GM10266 (cell line): ENCODE measurements at regions not wholly inside any gene's neighbourhood (a gene's known extent, or its start where the extent isn't known, plus 50 kb on each side); places are given as distances from the start of the nearest gene placed in this dataset.

Experiments
- DNase-seq: peaks from one replicate; pipeline ENCODE4 v3.0.0; 2012; ENCODE audit errors: extremely low spot score
- CTCF ChIP-seq: IDR thresholded peaks from 2 replicates; pipeline ENCODE4 v1.5.1; 2012; ENCODE audit warnings: mild to moderate bottlenecking, low read depth; ENCODE audit not compliant: control insufficient read depth, insufficient read depth; ENCODE audit errors: missing control alignments

- TF ChIP-seq CTCF = no peak
- DNase-seq = no peak
Measured at GRCh38 chr6:163663575-163663974, 249.1 kb downstream of the QKI start.

GRCh38 chr6:163662604-163663225 is 248.2 kb downstream of the QKI start:
- DNase-seq = no peak
- TF ChIP-seq CTCF = no peak

GRCh38 chr6:163661272-163661671 is 246.8 kb downstream of the QKI start:
- DNase-seq = no peak
- TF ChIP-seq CTCF = no peak

GRCh38 chr6:163659803-163660202 is 245.3 kb downstream of the QKI start:
- DNase-seq = no peak
- no peak for TF ChIP-seq CTCF

- no peak for DNase-seq
- no peak for TF ChIP-seq CTCF
Measured at GRCh38 chr6:163655217-163656121, 241.0 kb downstream of the QKI start.

- TF ChIP-seq CTCF = no peak
- DNase-seq = no peak
Measured at GRCh38 chr6:163651915-163652668, 237.6 kb downstream of the QKI start.

- TF ChIP-seq CTCF = no peak
- DNase-seq = no peak
Measured at GRCh38 chr6:163651426-163651825, 236.9 kb downstream of the QKI start.
